Stimulated activated naive B cell treated with anti-CD40 and anti-IgM and Interleukin-4, amounts not matched to agents 10 μg/mL and 1 μg/mL and 100 μg/mL, for 72 hours (primary cell): ENCODE measurements at regions not wholly inside any gene's neighbourhood (a gene's known extent, or its start where the extent isn't known, plus 50 kb on each side); places are given as distances from the start of the nearest gene placed in this dataset.
A peak's percentile ranks its signal among the peaks of the same experiment; 100 is the strongest.
"Not testable (repeated sequence)": the region's sequence is repeated elsewhere in the genome, so short reads cannot be mapped to it uniquely, and the experiment has no call there.

ENCODE experiments used
- ATAC-seq, 2 donors: fragments of 150-1000 bp; cut with Tn5 transposase; replicated peaks; 2 replicates each; pipeline ENCODE4 v1.10.0; 2021; ENCODE audit warnings: moderate library complexity in 1 of 2
- DNase-seq: peaks from one replicate; pipeline ENCODE4 v3.0.0; 2021
- H3K27ac Mint-ChIP-seq: one replicate; pipeline ENCODE4 v1.8.0; 2022; ENCODE audit warnings: mild to moderate bottlenecking, mixed read lengths
- H3K27me3 Mint-ChIP-seq, 2 donors: one replicate each; pipeline ENCODE4 v1.8.0; 2022; ENCODE audit warnings: mixed read lengths in 2 of 2
- H3K36me3 Mint-ChIP-seq, 2 donors: one replicate each; pipeline ENCODE4 v1.8.0; 2022; ENCODE audit warnings: mixed read lengths in 2 of 2, mild to moderate bottlenecking in 1 of 2
- H3K4me1 Mint-ChIP-seq, 2 donors: one replicate each; pipeline ENCODE4 v1.8.0; 2022; ENCODE audit warnings: mixed read lengths in 2 of 2, mild to moderate bottlenecking in 1 of 2
- H3K4me3 Mint-ChIP-seq, 2 donors: one replicate each; pipeline ENCODE4 v1.8.0; 2022; ENCODE audit warnings: mild to moderate bottlenecking in 2 of 2, mixed read lengths in 2 of 2, moderate library complexity in 1 of 2
- H3K9me3 Mint-ChIP-seq, 2 donors: one replicate each; pipeline ENCODE4 v1.8.0; 2022; ENCODE audit warnings: mixed read lengths in 2 of 2, mild to moderate bottlenecking in 1 of 2

- DNase-seq, result no peak
- Mint-ChIP-seq H3K27ac (peak overlapping the region; percentile 37), H3K4me3 (no peak overlapping the region), H3K36me3 (no peaks in the 10 kb centered on the region), H3K27me3 (peaks cover 12 to 22% of the 10 kb centered on the region in 2 donors), H3K9me3 (no peaks in the 10 kb centered on the region), H3K4me1 (no peaks in the 10 kb centered on the region)
- no peak for ATAC-seq
These were observed 104.1 kb upstream of the GSE1 start for GRCh38 chr16:85508993-85509392.

DNA sequence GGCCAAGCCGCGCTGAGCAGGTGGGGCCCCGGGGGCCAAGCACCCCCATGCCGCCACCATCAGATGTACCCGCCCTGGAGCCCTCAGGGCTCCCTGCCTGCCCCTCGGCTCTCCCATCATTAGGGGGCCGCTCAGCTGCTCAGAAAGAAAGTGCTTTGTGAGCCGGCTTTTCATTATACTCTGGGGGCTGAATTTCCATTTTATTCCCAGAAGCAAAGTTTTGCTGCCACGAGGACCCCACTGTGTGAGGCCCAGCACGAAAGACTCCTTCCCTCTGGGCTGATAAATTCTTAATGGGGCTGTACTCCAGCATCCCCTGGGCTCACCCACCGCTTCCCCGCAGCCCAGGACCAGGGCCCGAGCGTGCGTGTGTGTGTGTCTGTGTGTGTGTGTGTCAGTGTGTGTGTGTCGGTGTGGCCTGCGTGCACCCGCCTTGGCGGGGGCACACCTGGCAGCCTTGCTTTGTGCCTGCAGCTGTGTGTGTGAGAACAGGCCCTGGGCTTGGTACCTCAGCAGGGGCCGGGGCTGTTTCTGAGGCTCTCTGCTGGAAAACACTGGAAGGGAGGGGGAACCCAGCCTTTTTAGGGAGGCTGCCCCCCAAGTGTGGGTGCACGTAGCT lies 103.0 kb upstream of the GSE1 start:
- no peaks in the 10 kb centered on the region for H3K4me1 Mint-ChIP-seq
- no peaks in the 10 kb centered on the region for H3K36me3 Mint-ChIP-seq
- DNase-seq (no peak), ATAC-seq (no peak)
- H3K4me3 Mint-ChIP-seq, result no peak overlapping the region
- peaks cover 12 to 22% of the 10 kb centered on the region in 2 donors for H3K27me3 Mint-ChIP-seq
- H3K27ac Mint-ChIP-seq, result no peak overlapping the region
- H3K9me3 Mint-ChIP-seq, result no peaks in the 10 kb centered on the region

DNA sequence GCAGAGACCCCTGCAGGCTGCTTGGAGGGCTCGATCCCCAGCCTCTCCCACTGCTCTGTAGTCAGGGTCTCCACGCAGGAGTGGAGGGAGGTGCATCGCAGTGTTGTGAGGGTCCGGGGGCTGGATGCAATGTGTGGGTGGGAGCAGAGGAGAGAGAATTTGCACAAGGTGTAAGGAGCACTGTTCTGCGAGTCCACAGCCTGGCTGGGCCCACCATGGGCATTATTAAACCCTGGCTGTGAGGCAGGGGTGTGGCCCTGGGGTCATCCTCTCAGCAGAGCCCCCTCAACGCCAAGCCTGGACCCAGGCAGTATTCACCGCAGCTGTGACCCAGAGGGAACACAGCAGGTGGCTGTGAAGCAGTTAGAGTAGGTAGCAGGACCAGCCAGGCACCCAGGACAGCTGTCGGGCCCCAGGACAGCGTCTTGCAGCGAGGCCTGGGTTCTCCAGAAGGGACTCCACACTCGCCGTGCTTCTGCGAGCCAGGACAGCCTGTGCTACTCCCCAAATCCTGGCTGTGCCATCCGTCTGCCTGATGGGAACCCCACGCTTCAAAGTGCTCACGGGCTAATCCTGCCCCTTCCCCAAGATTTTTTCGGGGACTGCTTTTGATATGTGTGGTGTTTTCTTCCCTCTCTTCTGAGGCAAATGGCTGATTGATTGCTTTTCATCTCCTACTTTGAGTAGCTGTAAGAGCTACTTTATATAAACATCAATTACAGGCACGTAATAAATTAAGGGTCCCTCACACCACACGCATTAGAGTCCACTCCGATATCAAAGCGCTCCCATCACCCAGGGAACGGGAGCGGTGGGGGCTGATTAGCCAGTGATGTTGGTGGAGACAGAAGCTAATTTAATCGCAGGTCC lies 100.9 kb upstream of the GSE1 start:
- H3K27me3 Mint-ChIP-seq, result peaks cover 12 to 22% of the 10 kb centered on the region in 2 donors
- H3K4me3 Mint-ChIP-seq, result no peak overlapping the region
- ATAC-seq (peak in 1 of 2 donors; percentile 16), DNase-seq (no peak)
- no peaks in the 10 kb centered on the region for H3K36me3 Mint-ChIP-seq
- H3K27ac Mint-ChIP-seq, result no peak overlapping the region
- no peaks in the 10 kb centered on the region for H3K4me1 Mint-ChIP-seq
- H3K9me3 Mint-ChIP-seq, result no peaks in the 10 kb centered on the region

- Mint-ChIP-seq H3K9me3 (no peaks in the 10 kb centered on the region), H3K27ac (no peak overlapping the region), H3K4me1 (no peaks in the 10 kb centered on the region), H3K36me3 (no peaks in the 10 kb centered on the region), H3K27me3 (peaks cover 12 to 27% of the 10 kb centered on the region in 2 donors), H3K4me3 (no peak overlapping the region)
- ATAC-seq (no peak), DNase-seq (no peak)
These were observed 100.4 kb upstream of the GSE1 start for GRCh38 chr16:85512808-85513115.

DNA sequence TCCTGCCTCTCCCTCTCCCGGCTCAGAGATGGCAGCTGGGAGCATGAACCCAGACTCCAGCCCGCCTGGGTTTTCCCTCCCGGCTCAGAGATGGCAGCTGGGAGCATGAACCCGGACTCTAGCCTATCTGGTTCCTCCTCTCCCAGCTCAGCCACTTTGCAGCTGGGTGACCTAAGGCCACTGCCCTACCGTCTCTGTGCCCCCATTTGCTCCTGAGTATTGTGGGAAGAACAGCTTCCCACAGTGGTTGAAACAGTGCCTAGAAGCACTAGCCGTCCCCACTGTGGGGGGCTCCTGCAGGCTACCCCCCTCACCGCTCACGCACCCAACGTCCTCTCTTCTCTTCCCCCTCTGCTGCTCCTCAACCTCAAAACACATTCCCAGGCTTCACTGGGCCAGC lies 99.9 kb upstream of the GSE1 start:
- no peak overlapping the region for H3K27ac Mint-ChIP-seq
- DNase-seq (no peak), ATAC-seq (no peak)
- H3K4me1 Mint-ChIP-seq, result no peaks in the 10 kb centered on the region
- H3K27me3 Mint-ChIP-seq, result peaks cover 12 to 26% of the 10 kb centered on the region in 2 donors
- H3K36me3 Mint-ChIP-seq, result no peaks in the 10 kb centered on the region
- H3K4me3 Mint-ChIP-seq, result no peak overlapping the region
- H3K9me3 Mint-ChIP-seq, result no peaks in the 10 kb centered on the region

GRCh38 chr16:85513649-85514048 lies 99.5 kb upstream of the GSE1 start:
- no peak overlapping the region for H3K27ac Mint-ChIP-seq
- H3K4me3 Mint-ChIP-seq, result no peak overlapping the region
- H3K27me3 Mint-ChIP-seq, result peaks cover 11 to 22% of the 10 kb centered on the region in 2 donors
- no peaks in the 10 kb centered on the region for H3K9me3 Mint-ChIP-seq
- H3K36me3 Mint-ChIP-seq, result no peaks in the 10 kb centered on the region
- ATAC-seq (no peak), DNase-seq (no peak)
- H3K4me1 Mint-ChIP-seq, result no peaks in the 10 kb centered on the region

DNA sequence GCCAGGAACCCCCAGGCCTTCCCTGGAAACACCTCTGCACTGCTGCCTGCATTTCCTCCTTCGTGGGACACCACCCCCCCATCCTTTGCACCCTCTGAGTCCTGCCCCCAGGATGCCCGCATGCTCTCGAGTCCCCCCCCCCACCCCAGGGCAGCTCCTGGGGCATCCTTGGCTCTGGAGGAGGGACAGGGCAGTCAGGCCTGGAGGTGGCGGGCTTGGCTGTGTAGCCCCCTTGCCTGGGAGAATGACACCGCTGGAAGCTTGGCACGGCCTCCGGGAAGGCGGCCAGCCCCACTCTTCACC lies 98.9 kb upstream of the GSE1 start:
- DNase-seq, result no peak
- ATAC-seq, result no peak
- Mint-ChIP-seq H3K36me3 (no peaks in the 10 kb centered on the region), H3K27me3 (peaks cover 6 to 16% of the 10 kb centered on the region in 2 donors), H3K4me3 (no peak overlapping the region), H3K4me1 (no peaks in the 10 kb centered on the region), H3K27ac (no peak overlapping the region), H3K9me3 (peaks cover 2% of the 10 kb centered on the region in 2 donors)

DNA sequence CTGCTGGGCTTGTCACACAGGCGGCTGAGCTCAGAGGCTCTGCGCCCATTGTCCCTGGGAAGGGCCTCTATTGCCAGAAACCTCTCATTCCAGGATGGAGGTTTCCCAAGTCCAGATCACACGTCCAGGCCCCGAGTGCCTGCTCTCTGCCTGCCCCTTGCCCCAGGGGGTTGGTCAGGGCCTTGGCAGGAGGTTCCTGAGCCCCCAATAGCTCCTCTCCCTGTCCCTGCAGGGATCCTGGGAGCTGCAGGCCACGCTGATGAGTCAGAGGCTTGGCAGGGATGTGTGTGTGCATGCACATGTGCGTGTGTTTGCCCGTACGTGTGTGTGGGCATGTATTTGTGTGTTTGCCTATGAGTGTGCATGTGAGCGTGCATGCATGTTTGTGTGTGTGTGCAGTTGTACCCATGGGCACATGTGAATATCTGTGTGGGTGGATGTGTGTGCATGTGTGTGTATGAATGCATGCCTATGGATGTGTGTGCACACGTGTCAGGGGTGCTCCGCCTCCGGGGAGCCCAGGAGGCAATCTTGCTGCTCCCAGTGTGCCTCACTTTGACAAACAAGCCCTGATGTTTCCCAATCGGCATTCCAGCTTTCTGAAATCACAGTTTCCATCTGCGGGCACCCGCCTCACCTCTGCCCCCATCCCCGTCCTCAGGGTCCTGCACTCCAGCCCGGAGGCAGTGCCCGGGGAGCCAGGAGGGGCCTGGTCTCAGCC lies 98.4 kb upstream of the GSE1 start:
- H3K27me3 Mint-ChIP-seq, result peaks cover 11 to 16% of the 10 kb centered on the region in 2 donors

DNA sequence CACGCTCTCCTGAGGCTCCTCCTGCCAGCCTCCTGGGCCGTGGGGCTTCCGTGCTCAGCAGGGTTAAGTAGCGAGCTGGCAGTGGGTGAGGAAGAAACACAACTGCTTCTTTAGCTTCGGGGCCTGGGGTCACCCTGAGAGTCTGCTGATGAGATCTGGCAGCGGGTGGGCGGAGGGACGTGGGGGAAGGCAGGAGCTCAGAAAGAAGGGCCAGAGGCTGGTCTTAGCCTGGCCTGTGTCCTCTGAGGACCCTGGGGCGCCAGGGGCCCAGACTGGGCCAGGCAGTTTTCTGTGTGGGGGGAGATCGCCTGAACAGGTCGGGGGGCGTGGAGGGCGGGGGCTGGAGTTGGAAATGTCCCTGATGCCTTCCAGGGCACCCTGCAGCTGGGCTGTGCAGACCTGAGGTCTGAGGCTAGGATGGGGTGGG lies 97.8 kb upstream of the GSE1 start:
- ATAC-seq, result no peak
- peaks cover 11 to 16% of the 10 kb centered on the region in 2 donors for H3K27me3 Mint-ChIP-seq
- H3K4me3 Mint-ChIP-seq, result no peak overlapping the region
- peaks cover 0 to 2% of the 10 kb centered on the region in 2 donors for H3K4me1 Mint-ChIP-seq
- H3K36me3 Mint-ChIP-seq, result no peaks in the 10 kb centered on the region
- peaks cover 5 to 7% of the 10 kb centered on the region in 2 donors for H3K9me3 Mint-ChIP-seq
- no peak for DNase-seq
- H3K27ac Mint-ChIP-seq, result no peak overlapping the region

More for the DNA sequence above, 98.4 kb upstream of the GSE1 start:
- DNase-seq, result no peak
- ATAC-seq, result no peak
- Mint-ChIP-seq H3K4me3 (no peak overlapping the region), H3K36me3 (no peaks in the 10 kb centered on the region), H3K4me1 (peaks cover 0 to 2% of the 10 kb centered on the region in 2 donors), H3K9me3 (peaks cover 5 to 7% of the 10 kb centered on the region in 2 donors), H3K27ac (no peak overlapping the region)

DNA sequence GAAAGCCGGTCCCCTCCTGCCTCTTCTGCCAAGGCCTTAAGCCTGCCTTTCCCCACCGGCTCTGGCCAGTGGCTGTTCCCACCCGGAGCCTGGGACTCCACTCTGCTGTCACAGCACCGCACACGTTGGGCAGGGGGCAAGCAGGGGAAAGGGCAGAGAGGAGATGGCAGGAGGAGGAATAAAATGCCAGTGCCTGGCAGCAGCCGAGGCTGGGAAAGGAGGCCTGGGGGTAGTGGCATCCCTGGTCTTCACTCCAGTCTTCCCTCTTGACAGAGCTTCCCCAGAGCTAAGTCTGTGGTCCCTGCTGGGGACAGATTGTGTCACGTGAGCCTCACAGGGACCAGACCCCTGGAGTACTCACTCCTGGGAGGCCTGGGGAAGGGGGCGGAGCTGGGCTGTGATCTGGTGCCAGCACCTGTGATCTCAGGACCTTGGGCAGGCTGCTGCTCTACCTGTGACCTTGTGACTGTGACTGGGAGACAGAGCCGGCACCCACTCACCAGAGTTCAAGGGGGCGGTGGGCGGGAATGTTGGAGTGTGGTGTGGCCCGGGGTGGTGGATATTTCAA lies 97.2 kb upstream of the GSE1 start:
- peaks cover 0 to 2% of the 10 kb centered on the region in 2 donors for H3K4me1 Mint-ChIP-seq
- peaks cover 11 to 13% of the 10 kb centered on the region in 2 donors for H3K27me3 Mint-ChIP-seq
- no peak overlapping the region for H3K27ac Mint-ChIP-seq
- ATAC-seq, result no peak
- no peaks in the 10 kb centered on the region for H3K36me3 Mint-ChIP-seq
- no peak for DNase-seq
- H3K9me3 Mint-ChIP-seq, result peaks cover 5 to 7% of the 10 kb centered on the region in 2 donors
- H3K4me3 Mint-ChIP-seq, result no peak overlapping the region

GRCh38 chr16:85517154-85517553 lies 96.0 kb upstream of the GSE1 start:
- H3K4me1 Mint-ChIP-seq, result peaks cover 0 to 2% of the 10 kb centered on the region in 2 donors
- no peak for DNase-seq
- H3K9me3 Mint-ChIP-seq, result peaks cover 5 to 7% of the 10 kb centered on the region in 2 donors
- no peak overlapping the region for H3K27ac Mint-ChIP-seq
- ATAC-seq, result no peak
- H3K36me3 Mint-ChIP-seq, result no peaks in the 10 kb centered on the region
- H3K4me3 Mint-ChIP-seq, result no peak overlapping the region
- H3K27me3 Mint-ChIP-seq, result peaks cover 5 to 12% of the 10 kb centered on the region in 2 donors

GRCh38 chr16:85517563-85518179 lies 95.5 kb upstream of the GSE1 start:
- H3K4me1 Mint-ChIP-seq, result peaks cover 0 to 2% of the 10 kb centered on the region in 2 donors
- H3K36me3 Mint-ChIP-seq, result no peaks in the 10 kb centered on the region
- ATAC-seq (no peak), DNase-seq (no peak)
- no peak overlapping the region for H3K4me3 Mint-ChIP-seq
- peaks cover 8 to 16% of the 10 kb centered on the region in 2 donors for H3K27me3 Mint-ChIP-seq
- no peak overlapping the region for H3K27ac Mint-ChIP-seq
- peaks cover 5 to 7% of the 10 kb centered on the region in 2 donors for H3K9me3 Mint-ChIP-seq

DNA sequence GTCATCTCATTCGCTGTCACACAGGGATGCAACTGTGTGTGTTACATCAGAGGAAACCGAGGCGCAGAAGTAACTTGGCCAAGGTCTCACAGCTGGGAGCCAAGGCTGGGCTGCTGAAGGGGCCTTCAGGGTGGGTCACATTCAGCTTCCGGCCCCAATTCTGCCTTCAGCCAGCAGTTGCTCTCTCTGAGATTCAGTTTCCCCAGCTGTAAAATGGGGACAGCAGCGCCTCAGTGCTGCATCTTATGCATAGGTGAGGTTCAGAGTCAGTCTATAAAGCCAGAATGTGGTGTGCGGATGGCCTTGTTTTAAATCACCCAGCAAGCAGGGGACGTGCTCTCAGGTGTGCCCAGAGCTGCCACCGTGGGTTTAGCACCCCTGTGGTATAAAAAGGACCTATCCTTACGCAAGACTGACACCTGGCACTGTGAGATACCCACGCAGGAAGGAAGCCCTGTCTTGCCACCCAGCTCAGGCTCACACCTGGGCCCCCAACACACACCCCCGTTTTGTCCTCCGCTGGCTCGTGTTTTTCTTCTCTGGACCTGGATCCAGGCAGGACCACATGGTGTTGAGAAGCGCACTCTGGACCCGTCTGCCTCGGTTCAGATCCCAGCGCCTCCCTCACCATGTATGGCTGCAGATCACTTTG lies 94.6 kb upstream of the GSE1 start:
- Mint-ChIP-seq H3K4me3 (no peak overlapping the region), H3K36me3 (no peaks in the 10 kb centered on the region), H3K9me3 (peaks cover 5 to 7% of the 10 kb centered on the region in 2 donors), H3K4me1 (peaks cover 0 to 4% of the 10 kb centered on the region in 2 donors), H3K27ac (no peak overlapping the region), H3K27me3 (peaks cover 14 to 18% of the 10 kb centered on the region in 2 donors)
- DNase-seq (no peak), ATAC-seq (no peak)

DNA sequence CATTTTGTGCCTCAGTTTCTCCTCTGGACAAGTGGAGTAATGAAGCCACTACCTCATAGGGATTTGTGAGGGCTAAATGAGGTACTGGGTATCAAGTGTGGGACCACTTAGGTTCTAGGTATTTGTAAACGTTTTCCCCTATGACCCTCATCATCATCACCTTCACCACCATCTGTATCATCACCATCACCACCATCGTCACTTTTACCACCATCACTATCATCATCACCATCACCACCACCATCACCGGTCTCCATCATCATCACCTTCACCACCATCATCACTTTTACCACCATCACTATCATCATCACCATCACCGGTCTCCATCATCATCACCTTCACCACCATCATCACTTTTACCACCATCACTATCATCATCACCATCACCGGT lies 94.1 kb upstream of the GSE1 start:
- DNase-seq, H3K4me1 Mint-ChIP-seq, H3K36me3 Mint-ChIP-seq, H3K4me3 Mint-ChIP-seq, H3K9me3 Mint-ChIP-seq, ATAC-seq, H3K27ac Mint-ChIP-seq: not testable (repeated sequence)
- peaks cover 14 to 16% of the 10 kb centered on the region in 2 donors for H3K27me3 Mint-ChIP-seq
